Urinary bladder (tissue), 3 donors: ENCODE measurements at regions not wholly inside any gene's neighbourhood (a gene's known extent, or its start where the extent isn't known, plus 50 kb on each side); places are given as distances from the start of the nearest gene placed in this dataset.

Experiments
- DNase-seq: peaks from one replicate; pipeline ENCODE4 v3.0.0-alpha.2; 2015; ENCODE audit errors: extremely low spot score
- H3K27ac ChIP-seq: one replicate; pipeline ENCODE4 v1.5.1; 2013; ENCODE audit warnings: low read depth, mild to moderate bottlenecking, moderate library complexity
- H3K36me3 ChIP-seq: one replicate; pipeline ENCODE4 v1.6.1; 2013; ENCODE audit warnings: mild to moderate bottlenecking, moderate library complexity; ENCODE audit not compliant: insufficient read depth
- H3K4me1 ChIP-seq: one replicate; pipeline ENCODE4 v1.6.1; 2013; ENCODE audit warnings: mild to moderate bottlenecking, moderate library complexity; ENCODE audit not compliant: insufficient read depth
- H3K4me3 ChIP-seq: one replicate; pipeline ENCODE4 v1.5.1; 2013; ENCODE audit warnings: low read depth, low read length
- WGBS: extraction: QIAGEN DNeasy Blood & Tissue Kit; methylation state at CpG from one replicate; pipeline ENCODE4 v1.1.7; 2013; 5-methylcytosine and 5-hydroxymethylcytosine counted together
- donor health status: healthy with polysubstance abuse.
- donor health status: healthy.

DNA sequence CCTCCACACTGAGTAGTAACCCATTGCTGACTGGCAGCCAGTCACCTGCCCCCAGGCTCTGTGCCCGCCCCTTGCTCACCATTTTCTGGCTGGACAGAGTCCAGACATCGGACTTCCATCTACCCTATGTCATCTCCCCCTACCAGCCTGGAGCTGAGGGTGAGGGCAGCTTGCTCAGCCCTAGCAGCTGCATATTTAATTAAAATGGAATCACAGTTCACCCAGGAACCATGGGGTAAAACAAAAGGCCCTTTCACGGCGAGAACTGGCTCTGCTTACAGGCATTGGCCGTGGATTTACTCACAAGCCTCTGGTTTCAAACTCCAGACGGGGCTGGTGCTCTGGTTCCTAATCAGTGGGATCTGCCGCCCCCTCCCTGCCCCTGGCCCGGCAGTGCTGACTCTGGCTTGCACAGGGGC lies 94.9 kb upstream of the ATP2B2 start:
- Histone ChIP-seq H3K4me3 (no peak overlapping the region), H3K36me3 (no peaks in the 10 kb centered on the region), H3K27ac (no peak overlapping the region), H3K4me1 (no peaks in the 10 kb centered on the region)
- DNase-seq = no peak
- WGBS = 33% methylated on average over 8 of the region's 8 CpGs

DNA sequence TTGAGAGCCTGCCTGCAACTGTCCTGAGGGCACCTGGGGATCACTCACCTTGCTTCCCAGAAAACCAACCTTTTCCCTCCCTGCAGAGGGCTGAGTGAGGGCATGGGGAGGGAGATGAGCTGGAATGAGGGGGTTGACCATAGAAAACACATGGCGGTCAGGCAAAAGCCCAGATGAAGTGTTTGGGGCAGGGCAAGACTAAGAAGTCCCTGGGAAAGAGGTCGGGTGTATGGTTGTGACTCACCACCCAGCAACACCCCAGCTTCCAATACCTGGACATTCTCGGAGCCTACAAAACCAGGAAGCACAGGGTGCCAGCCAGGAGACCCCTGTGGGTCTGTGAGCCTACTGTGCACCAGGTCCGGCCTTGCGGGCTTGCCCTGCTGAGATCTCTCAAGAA lies 95.3 kb upstream of the ATP2B2 start:
- Histone ChIP-seq H3K27ac (no peak overlapping the region), H3K4me3 (no peak overlapping the region), H3K4me1 (no peaks in the 10 kb centered on the region), H3K36me3 (no peaks in the 10 kb centered on the region)
- DNase-seq = no peak
- WGBS = 75% methylated on average over 5 of the region's 5 CpGs

DNA sequence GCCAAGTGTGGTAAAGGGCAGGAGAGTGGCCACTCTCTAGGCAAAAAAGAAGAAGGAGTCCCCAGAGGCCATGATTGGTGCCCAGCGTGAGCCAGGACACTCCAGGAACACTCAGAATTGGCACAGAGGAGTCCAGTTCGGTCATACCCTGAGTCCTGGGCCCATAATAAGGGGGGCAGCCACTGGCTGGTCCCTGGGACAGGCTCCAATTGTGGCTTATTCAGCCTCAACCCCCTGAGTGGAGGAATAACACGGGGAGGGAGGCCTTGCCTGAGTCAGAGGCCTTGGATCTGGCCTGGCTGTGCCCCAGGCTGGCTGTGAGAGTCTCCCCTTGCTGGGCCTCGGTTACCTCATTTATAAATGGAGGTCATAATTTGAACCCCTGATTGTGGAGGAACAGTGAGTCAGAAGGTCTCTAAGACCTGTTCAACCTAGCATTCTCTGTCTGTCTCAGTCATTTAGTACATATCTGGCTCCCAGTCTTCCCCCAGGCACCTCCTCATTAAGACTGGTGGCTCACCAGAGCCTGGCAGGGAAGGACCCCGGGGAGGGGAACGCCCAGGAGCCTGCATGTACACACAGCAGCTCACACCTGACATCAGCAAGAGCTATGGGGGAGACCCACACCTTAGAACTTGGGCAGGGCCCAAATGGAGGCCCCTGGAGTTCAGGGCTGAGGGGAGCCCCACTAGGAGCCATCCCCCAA lies 95.9 kb upstream of the ATP2B2 start:
- Histone ChIP-seq H3K27ac (no peak overlapping the region), H3K4me1 (no peaks in the 10 kb centered on the region), H3K36me3 (no peaks in the 10 kb centered on the region), H3K4me3 (no peak overlapping the region)
- WGBS = 68% methylated on average over 6 of the region's 6 CpGs
- no peak for DNase-seq

DNA sequence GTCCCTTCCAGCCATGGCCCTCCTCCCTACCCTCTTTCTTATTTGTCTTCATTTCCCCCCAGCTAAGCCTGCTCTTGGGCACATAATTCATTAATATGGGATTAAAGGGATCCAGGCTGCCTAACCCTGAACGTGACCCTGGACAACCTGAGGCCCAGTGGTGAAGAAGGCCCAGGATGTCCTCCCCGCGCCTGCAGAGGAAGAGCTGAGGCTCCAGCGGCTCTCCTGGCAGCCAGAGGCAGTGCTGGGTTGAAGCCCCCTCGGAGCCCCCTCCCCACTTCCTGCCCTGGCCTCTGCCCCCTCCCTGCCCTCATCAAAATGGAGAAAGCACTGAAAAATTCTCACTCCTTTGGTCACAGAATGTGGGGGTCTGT lies 96.5 kb upstream of the ATP2B2 start:
- WGBS = 39% methylated on average over 5 of the region's 5 CpGs
- Histone ChIP-seq H3K27ac (no peak overlapping the region), H3K4me3 (no peak overlapping the region), H3K4me1 (no peaks in the 10 kb centered on the region), H3K36me3 (no peaks in the 10 kb centered on the region)
- DNase-seq = no peak

DNA sequence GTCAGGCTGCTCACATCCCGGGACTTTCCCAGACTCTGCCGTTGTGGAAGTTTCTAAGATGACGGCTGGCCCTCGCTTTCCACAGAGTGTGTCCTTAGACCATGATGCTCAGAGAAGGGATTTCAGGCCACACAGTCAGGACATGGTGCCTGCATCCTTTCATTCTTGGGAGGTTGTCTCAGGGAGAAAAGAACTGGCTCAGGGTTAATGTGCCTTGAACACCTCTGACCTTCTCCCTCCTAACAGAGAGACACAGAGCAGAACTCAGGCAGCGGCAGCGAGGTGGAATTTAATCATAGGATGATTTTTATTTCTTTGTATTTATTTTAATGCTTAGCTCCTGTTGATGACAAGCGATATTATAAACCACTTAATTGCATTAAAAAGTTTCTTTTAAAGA lies 96.9 kb upstream of the ATP2B2 start:
- whole genome bisulfite sequencing = 67% methylated on average over 7 of the region's 7 CpGs
- Histone ChIP-seq H3K27ac (no peak overlapping the region), H3K4me1 (no peaks in the 10 kb centered on the region), H3K4me3 (no peak overlapping the region), H3K36me3 (no peaks in the 10 kb centered on the region)
- DNase-seq = no peak

DNA sequence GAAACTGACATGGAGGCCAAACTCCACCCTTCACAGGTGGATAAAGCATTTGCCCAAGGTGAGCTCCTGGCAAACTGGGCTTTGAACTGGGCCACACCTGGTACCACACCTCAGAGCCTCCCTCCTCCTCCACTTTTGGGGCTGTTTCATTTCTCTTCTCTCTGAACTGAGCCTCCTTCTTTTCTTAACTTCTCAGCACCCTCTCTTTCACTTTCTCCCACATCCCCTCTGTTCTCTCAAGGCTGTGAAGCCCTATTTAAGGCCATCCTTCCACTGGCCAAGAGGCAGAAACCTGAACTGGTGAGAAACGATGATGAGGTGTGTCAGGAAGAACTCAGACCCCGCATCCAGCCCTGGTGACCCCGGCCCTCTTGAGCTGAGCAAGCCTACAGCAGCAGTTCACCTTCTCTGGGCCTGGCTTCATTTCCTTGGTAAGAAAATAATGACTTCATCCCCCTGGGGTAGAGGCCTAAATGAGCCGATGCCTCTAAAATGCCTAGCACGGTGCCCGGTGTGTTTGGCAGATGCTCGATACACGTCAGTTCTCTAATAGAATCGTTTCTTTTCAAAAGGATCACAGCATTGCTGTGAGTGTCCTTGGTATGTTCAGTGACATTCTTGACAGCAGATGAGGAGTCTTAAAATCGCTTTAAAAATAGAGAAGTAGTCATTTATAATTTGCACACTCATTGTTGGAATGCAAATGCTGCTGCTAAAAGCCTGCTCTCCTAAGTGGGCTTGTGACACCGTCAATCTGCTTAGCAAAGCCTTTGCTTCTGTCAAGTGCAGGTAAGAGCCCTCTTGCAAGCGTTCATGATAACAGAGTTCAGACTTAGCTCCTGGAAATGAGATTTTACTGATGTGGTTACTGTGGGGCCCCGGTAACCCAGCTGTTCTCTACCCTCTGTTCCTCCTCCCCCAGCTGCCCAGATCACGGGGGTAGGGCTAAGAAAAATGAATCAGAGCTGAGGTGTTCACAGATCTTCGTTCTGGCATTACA lies 97.7 kb upstream of the ATP2B2 start:
- no peaks in the 10 kb centered on the region for H3K36me3 ChIP-seq
- H3K4me3 ChIP-seq = no peak overlapping the region
- WGBS = 67% methylated on average over 15 of the region's 15 CpGs
- H3K27ac ChIP-seq = no peak overlapping the region
- no peaks in the 10 kb centered on the region for H3K4me1 ChIP-seq
- DNase-seq = no peak

DNA sequence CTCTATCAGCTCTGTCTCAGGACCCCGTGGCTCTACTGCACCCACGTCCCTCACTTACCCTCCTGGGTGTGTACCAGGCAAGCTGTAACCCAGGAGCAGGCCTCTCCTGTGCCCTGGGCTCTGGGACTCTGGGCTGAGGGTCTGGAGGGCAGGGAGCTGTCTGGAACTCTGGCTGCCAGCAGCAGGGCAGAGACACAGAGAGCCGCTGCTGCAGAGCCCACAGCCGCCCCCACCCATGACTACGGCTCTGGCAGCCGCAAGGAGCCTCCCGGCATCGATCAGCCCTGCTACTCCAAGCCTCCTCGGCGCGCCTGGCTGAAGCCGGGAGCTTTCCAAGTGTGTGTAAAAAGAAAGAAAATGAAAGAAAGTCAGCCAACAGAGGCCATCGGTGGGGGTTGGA lies 103.7 kb upstream of the ATP2B2 start:
- H3K4me3 ChIP-seq = no peak overlapping the region
- no peaks in the 10 kb centered on the region for H3K4me1 ChIP-seq
- H3K27ac ChIP-seq = no peak overlapping the region
- 52% methylated on average over 13 of the region's 13 CpGs for WGBS
- DNase-seq = no peak
- H3K36me3 ChIP-seq = no peaks in the 10 kb centered on the region

DNA sequence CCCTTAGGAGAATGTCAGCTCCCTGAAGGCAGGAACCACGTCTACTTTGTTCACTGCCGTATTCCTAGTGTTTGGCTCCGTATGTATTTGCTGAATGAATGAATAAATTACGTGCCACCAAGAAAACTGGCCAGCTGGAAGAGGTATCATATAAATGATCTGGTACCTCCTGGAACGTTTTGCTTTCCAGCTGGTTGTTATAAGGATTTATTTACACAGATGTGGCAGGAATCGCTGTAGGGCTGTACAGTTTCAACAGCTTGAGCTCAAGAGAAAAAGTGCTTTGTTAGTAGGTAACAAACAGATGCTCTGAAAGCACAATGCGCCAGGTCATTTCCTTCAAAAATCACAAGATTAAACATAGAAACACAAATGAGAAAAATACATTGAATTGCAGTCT lies 108.8 kb upstream of the ATP2B2 start:
- no peak for DNase-seq
- H3K27ac ChIP-seq = no peak overlapping the region
- no peaks in the 10 kb centered on the region for H3K36me3 ChIP-seq
- WGBS = 65% methylated on average over 7 of the region's 7 CpGs
- no peak overlapping the region for H3K4me3 ChIP-seq
- H3K4me1 ChIP-seq = no peaks in the 10 kb centered on the region

DNA sequence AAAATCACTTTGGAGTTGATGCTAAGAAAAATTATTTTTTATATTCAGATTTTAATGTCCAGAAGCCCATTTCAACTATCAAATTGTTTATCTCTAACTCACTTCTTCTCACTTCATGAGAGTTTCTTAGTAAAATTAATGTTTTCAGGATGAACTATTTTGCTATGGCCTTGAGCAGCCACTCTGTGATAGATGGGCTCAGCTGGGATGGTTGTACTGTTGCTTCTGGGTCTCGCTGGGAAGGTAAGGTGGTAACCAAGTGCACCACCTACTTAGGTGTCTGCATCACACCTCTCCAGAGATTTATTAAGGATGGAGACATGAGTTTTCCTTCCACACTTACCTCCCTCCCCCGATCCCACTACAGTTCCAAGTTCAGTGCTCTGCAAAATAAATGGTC lies 110.3 kb upstream of the ATP2B2 start:
- Histone ChIP-seq H3K27ac (no peak overlapping the region), H3K4me1 (no peaks in the 10 kb centered on the region), H3K4me3 (no peak overlapping the region), H3K36me3 (no peaks in the 10 kb centered on the region)
- WGBS = 87% methylated on average over 2 of the region's 2 CpGs
- no peak for DNase-seq

DNA sequence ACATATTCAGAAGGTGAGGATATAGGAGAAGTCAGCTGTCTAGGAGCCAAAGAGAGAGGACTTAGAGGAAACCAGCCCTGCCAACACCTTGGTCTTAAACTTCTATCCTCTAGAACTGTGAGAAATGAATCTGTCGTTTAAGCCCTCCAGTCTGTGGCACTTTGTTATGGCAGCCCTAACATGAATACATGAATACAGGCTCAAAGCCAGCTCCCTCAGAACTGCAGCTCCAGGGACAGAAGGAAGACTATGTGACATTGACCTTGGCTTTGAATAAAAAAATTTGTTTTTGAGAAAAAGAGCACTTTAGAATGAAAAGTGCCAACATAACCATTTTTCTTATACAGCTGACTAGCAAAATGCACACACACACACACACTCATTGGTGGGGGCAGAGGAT lies 110.9 kb upstream of the ATP2B2 start:
- Histone ChIP-seq H3K36me3 (no peaks in the 10 kb centered on the region), H3K4me1 (no peaks in the 10 kb centered on the region), H3K27ac (no peak overlapping the region), H3K4me3 (no peak overlapping the region)
- no peak for DNase-seq
- 69% methylated on average over 1 of the region's 1 CpG for WGBS

DNA sequence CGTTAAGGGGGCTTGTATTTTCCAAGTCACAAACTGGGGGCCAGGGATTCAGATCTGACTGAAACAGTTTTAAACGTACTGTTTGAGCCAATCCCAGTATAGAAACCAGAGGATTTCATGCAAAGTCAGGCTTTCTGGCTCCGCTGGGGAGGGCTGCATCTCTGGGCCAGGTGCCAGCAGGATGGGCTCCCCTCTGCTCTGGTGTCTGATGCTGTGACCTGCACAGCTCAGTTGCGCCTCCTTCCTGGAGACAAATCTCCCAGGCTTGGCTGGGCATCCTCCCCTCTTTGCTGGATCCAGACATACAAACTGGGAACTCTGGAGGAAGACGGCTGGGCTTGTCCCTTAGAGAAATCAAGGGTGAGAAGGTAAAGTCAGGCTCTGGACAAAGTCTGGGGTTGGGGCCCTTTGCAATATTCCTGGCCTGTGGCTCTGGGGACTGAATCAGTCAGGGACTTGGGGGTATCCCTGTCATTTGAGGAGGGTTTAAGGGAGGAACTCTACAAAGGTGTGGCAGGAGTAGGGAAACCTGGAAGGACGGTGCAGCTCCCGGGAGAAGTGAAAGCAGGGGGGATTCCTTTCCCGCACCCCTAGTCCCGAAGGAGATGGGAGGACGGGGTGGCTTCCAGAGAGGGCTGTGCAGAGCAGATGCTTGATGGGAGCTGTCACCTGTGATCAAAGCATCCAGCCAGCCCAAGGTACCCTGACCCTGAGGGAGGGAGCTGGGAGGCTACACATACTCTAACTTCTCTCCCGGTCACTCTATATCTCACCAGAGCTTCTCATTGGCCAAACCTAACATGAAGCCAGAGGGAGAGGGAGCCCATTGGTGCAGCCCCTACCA lies 114.8 kb upstream of the ATP2B2 start:
- WGBS = 49% methylated on average over 11 of the region's 11 CpGs
- Histone ChIP-seq H3K36me3 (no peaks in the 10 kb centered on the region), H3K4me1 (no peaks in the 10 kb centered on the region), H3K27ac (no peak overlapping the region), H3K4me3 (no peak overlapping the region)
- no peak for DNase-seq

DNA sequence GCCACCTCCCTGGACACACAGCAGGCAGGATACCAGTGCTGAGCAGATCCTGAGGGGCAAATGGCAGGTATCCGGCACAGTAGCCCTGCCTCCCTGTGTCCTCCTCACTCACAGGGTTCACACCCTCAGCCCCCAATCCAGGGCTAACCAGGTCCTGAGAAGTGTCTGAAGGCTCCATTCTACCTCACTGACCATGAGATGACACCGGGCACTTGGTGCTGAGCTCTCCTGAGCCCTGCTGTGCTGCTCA lies 115.4 kb upstream of the ATP2B2 start:
- Histone ChIP-seq H3K27ac (no peak overlapping the region), H3K4me1 (no peaks in the 10 kb centered on the region), H3K36me3 (no peaks in the 10 kb centered on the region), H3K4me3 (no peak overlapping the region)
- no peak for DNase-seq
- 62% methylated on average over 2 of the region's 2 CpGs for WGBS

DNA sequence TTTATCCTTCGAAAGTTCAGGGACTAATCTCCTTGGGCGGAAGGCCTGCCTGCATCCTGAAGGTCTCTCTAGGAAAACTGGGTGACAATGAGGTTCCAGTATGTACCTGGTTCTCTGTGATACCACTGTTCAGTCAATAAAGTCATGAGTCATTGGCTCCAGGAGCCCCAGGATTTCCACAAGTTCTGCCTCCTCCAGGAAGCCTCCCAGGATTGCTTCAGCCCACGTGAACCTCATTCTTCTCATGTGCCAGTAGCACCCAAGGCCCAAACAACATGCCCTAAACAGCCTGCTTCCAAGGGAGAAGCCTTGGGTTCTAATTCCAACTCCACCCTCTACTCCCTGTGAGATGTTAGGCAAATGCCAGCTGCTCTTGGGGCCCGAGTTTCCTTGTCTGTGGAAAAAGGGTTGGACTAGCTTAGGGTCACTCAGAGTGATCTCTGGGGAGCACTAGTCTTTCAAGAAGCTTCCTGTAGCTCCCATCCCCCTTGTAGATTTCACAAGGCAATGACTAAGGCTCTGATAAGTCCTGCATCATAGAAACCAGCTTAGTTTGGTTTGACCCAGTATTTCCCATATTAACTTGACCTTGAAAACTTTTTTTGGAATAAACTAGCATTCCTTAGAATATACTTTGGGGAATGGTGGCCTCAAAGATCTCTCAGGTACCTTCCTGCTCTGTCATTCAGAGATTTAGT lies 118.3 kb upstream of the ATP2B2 start:
- no peak for DNase-seq
- Histone ChIP-seq H3K36me3 (no peaks in the 10 kb centered on the region), H3K4me3 (no peak overlapping the region), H3K27ac (no peak overlapping the region), H3K4me1 (no peaks in the 10 kb centered on the region)
- WGBS = 82% methylated on average over 4 of the region's 4 CpGs
